Natural killer cell treated with Interleukin-12 subunit alpha and Interleukin-12 subunit beta and Interleukin-15 and Interleukin-18, amount 100 ng/mL, for 72 hours (primary cell): ENCODE measurements at regions not wholly inside any gene's neighbourhood (a gene's known extent, or its start where the extent isn't known, plus 50 kb on each side); places are given as distances from the start of the nearest gene placed in this dataset.

Experiments
- ATAC-seq, 2 donors: fragments of 150-1000 bp; cut with Tn5 transposase in 1 of 2; sonication (Bioruptor Pico), chemical (Tn5 transposase) in 1 of 2; 2 replicates each; pipeline ENCODE4 v1.10.0; 2021
- DNase-seq: peaks from one replicate; pipeline ENCODE4 v3.0.0; 2022; ENCODE audit warnings: low spot score
- H3K27ac Mint-ChIP-seq, 2 donors: 1 replicate in 1 of 2; 2 replicates in 1 of 2; pipeline ENCODE4 v1.8.0; 2022; ENCODE audit warnings: mixed read lengths in 2 of 2, mild to moderate bottlenecking in 1 of 2, moderate library complexity in 1 of 2
- H3K27me3 Mint-ChIP-seq, 2 donors: 1 replicate in 1 of 2; 2 replicates in 1 of 2; pipeline ENCODE4 v1.8.0; 2022; ENCODE audit warnings: mixed read lengths in 2 of 2
- H3K36me3 Mint-ChIP-seq: one replicate; pipeline ENCODE4 v1.8.0; 2022; ENCODE audit warnings: mixed read lengths
- H3K4me1 Mint-ChIP-seq, 2 donors: 1 replicate in 1 of 2; 2 replicates in 1 of 2; pipeline ENCODE4 v1.8.0; 2022; ENCODE audit warnings: low read depth in 2 of 2, mixed read lengths in 2 of 2, mild to moderate bottlenecking in 1 of 2
- H3K4me3 Mint-ChIP-seq: one replicate; pipeline ENCODE4 v1.8.0; 2022; ENCODE audit warnings: mixed read lengths
- H3K9me3 Mint-ChIP-seq: 2 replicates; pipeline ENCODE4 v1.8.0; 2022; ENCODE audit warnings: mixed read lengths

DNA sequence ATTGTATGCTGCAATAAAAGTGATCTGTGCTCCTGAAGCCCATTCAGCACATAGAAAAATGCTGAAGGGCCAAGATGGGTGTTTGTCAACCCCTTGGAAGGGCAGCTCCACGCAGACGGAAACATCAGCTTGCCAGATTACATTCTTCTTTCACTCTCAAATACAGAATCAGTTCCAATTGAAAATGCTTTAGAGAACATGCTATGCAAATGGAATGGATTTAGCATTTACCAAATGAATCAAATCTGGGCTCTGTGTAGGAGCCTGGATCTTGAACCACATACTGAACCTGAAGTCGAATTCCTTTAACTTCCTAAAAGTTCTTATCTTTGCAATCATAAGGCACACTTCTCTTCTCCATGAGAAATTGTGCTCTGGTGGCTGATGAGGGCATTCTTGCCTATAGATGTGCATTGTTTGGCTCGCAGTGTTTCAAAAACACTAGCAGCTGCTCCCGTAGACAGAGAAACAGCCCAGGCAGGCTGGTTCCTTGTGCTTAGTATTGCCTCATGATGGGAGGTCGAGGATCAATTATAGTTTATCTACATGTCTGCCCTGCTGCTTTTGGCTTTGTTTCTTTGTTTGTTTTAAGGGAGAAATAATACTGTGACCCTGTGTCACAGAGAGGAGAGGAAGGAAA is 489.8 kb upstream of the FLRT2 start:
- Mint-ChIP-seq H3K4me1 (peaks cover 0 to 3% of the 10 kb centered on the region in 2 donors), H3K27ac (no peak overlapping the region), H3K9me3 (peaks cover 18% of the 10 kb centered on the region), H3K36me3 (peaks cover 4% of the 10 kb centered on the region), H3K27me3 (peaks cover 0 to 3% of the 10 kb centered on the region in 2 donors), H3K4me3 (no peak overlapping the region)
- DNase-seq (no peak), ATAC-seq (no peak)

- Mint-ChIP-seq H3K4me1 (peaks cover 0 to 3% of the 10 kb centered on the region in 2 donors), H3K27me3 (peaks cover 0 to 3% of the 10 kb centered on the region in 2 donors), H3K9me3 (peaks cover 19% of the 10 kb centered on the region), H3K27ac (no peak overlapping the region), H3K4me3 (no peak overlapping the region), H3K36me3 (peaks cover 4% of the 10 kb centered on the region)
- ATAC-seq (no peak), DNase-seq (no peak)
These were observed 488.3 kb upstream of the FLRT2 start for GRCh38 chr14:85041618-85042017.

- H3K4me3 Mint-ChIP-seq, result no peak overlapping the region
- peaks cover 0 to 3% of the 10 kb centered on the region in 2 donors for H3K27me3 Mint-ChIP-seq
- H3K9me3 Mint-ChIP-seq, result peaks cover 20% of the 10 kb centered on the region
- peaks cover 4% of the 10 kb centered on the region for H3K36me3 Mint-ChIP-seq
- DNase-seq (no peak), ATAC-seq (no peak)
- no peak overlapping the region for H3K27ac Mint-ChIP-seq
- peaks cover 0 to 3% of the 10 kb centered on the region in 2 donors for H3K4me1 Mint-ChIP-seq
These were observed 487.6 kb upstream of the FLRT2 start for GRCh38 chr14:85042301-85042700.

DNA sequence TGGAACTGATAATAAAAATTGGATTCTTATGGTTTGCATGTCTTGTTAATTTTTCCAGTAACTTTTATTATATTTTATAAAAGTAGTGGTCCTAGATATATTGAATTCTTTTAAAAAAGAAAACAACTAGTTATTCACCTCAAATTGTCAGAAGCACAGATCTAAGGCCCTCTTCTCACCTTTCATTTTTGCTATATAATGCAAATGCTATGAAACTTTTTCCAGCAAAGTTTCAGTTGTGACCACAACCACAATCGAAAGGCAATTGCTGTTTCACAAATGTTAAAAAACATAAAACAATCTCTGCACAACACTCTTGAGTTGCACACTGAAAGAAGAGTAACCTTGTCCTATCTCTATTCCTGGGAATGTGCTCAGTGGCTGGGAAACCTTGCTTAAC is 479.8 kb upstream of the FLRT2 start:
- no peaks in the 10 kb centered on the region for H3K36me3 Mint-ChIP-seq
- ATAC-seq (no peak), DNase-seq (no peak)
- no peaks in the 10 kb centered on the region for H3K4me1 Mint-ChIP-seq
- no peak overlapping the region for H3K4me3 Mint-ChIP-seq
- no peaks in the 10 kb centered on the region for H3K27me3 Mint-ChIP-seq
- no peak overlapping the region for H3K27ac Mint-ChIP-seq
- H3K9me3 Mint-ChIP-seq, result peaks cover 15% of the 10 kb centered on the region

GRCh38 chr14:85052646-85053045 is 477.3 kb upstream of the FLRT2 start:
- DNase-seq (no peak), ATAC-seq (no peak)
- H3K27me3 Mint-ChIP-seq, result no peaks in the 10 kb centered on the region
- no peaks in the 10 kb centered on the region for H3K36me3 Mint-ChIP-seq
- no peak overlapping the region for H3K27ac Mint-ChIP-seq
- H3K4me1 Mint-ChIP-seq, result no peaks in the 10 kb centered on the region
- H3K4me3 Mint-ChIP-seq, result no peak overlapping the region
- peaks cover 14% of the 10 kb centered on the region for H3K9me3 Mint-ChIP-seq

DNA sequence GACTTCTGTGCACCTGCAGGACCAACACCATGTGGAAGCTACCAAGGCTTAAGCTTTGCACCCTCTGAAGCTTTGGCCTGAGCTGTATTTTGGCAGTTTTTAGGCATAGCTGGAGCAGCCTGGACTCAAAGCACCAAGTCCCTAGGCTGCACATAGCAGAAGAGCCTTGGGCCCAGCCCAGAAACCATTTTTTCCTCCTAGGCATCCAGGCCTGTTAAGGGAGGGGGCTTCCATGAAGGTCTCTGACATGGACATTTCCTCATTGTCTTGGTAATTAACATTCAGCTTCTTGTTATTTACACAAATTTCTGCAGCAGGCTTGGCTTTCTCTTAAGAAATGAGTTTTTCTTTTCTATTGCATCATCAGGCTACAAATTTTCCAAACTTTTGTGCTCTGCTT is 475.8 kb upstream of the FLRT2 start:
- Mint-ChIP-seq H3K4me1 (no peaks in the 10 kb centered on the region), H3K4me3 (no peak overlapping the region), H3K9me3 (peaks cover 14% of the 10 kb centered on the region), H3K27me3 (no peaks in the 10 kb centered on the region), H3K27ac (no peak overlapping the region), H3K36me3 (no peaks in the 10 kb centered on the region)
- DNase-seq (no peak), ATAC-seq (no peak)

DNA sequence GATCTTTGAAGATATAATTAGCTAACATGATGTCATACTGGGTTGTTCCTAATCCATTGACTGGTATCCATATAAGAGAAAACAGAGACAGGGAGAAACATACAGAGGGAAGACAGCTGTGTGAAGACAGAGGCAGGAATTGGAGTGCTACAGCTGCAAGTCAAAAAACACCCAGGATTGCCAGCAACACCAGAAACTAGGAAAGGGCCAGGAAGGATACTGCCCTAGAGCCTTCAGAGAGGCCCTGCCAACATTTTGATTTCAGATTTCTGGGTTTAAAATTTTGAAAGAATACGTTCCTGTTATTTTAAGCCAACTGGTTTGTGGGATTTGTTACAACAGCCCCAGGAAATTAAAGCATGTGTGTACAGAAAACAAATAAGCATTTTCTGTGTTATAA is 473.7 kb upstream of the FLRT2 start:
- peaks cover 14% of the 10 kb centered on the region for H3K9me3 Mint-ChIP-seq
- H3K36me3 Mint-ChIP-seq, result no peaks in the 10 kb centered on the region
- H3K4me1 Mint-ChIP-seq, result no peaks in the 10 kb centered on the region
- H3K27me3 Mint-ChIP-seq, result no peaks in the 10 kb centered on the region
- no peak overlapping the region for H3K4me3 Mint-ChIP-seq
- H3K27ac Mint-ChIP-seq, result no peak overlapping the region
- ATAC-seq, result no peak
- DNase-seq, result no peak

DNA sequence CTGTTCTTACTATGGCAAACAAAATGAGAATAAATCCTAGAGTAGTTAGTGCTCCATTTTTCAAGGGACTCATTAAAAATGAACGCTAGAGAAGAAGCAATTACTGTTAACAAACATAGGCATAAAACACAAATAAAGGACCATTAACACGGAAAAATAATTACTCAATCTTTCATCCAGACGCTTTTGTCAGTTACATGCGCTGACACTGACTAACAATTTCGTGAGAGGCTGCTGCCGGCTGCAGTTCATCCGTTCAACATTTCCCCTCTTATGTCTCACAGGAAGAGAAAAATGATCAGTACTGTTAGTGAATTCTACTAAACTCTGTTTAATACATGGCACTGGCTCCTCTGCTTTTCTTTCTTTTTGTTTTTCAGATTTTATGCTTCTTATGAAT is 472.7 kb upstream of the FLRT2 start:
- ATAC-seq (no peak), DNase-seq (no peak)
- H3K4me3 Mint-ChIP-seq, result no peak overlapping the region
- H3K4me1 Mint-ChIP-seq, result no peaks in the 10 kb centered on the region
- H3K27me3 Mint-ChIP-seq, result no peaks in the 10 kb centered on the region
- H3K36me3 Mint-ChIP-seq, result no peaks in the 10 kb centered on the region
- no peak overlapping the region for H3K27ac Mint-ChIP-seq
- peaks cover 14% of the 10 kb centered on the region for H3K9me3 Mint-ChIP-seq

GRCh38 chr14:85058150-85058549 is 471.8 kb upstream of the FLRT2 start:
- ATAC-seq (no peak), DNase-seq (no peak)
- peaks cover 12% of the 10 kb centered on the region for H3K9me3 Mint-ChIP-seq
- H3K27me3 Mint-ChIP-seq, result no peaks in the 10 kb centered on the region
- H3K27ac Mint-ChIP-seq, result no peak overlapping the region
- H3K36me3 Mint-ChIP-seq, result no peaks in the 10 kb centered on the region
- H3K4me3 Mint-ChIP-seq, result no peak overlapping the region
- no peaks in the 10 kb centered on the region for H3K4me1 Mint-ChIP-seq

- Mint-ChIP-seq H3K4me1 (no peaks in the 10 kb centered on the region), H3K27ac (no peak overlapping the region), H3K27me3 (no peaks in the 10 kb centered on the region), H3K36me3 (no peaks in the 10 kb centered on the region), H3K9me3 (peaks cover 4% of the 10 kb centered on the region), H3K4me3 (no peak overlapping the region)
- DNase-seq (no peak), ATAC-seq (no peak)
These were observed 469.8 kb upstream of the FLRT2 start for GRCh38 chr14:85060121-85060520.

- Mint-ChIP-seq H3K9me3 (no peaks in the 10 kb centered on the region), H3K27me3 (no peaks in the 10 kb centered on the region), H3K4me3 (no peak overlapping the region), H3K36me3 (no peaks in the 10 kb centered on the region), H3K4me1 (no peaks in the 10 kb centered on the region), H3K27ac (no peak overlapping the region)
- DNase-seq (no peak), ATAC-seq (no peak)
These were observed 468.7 kb upstream of the FLRT2 start for GRCh38 chr14:85061256-85061655.

DNA sequence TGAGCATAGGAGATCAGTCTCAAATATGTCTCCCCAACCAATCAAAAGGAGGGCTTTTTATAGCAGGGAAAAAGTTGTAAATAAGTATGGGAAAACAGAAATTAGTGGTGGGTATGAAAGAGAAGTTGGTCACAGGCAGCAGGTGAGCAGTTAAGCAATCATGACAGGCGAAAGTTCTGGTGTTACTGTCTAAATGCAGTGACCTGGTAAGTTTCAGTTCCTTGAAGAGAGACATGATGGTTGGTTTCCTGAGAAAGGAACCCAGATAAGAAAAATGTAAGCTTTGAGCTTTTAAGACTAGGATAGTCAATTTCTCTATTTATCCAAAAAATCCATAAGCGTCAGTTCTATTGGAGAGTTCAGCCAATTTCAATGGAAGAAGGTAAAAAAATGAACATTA is 466.2 kb upstream of the FLRT2 start:
- DNase-seq (no peak), ATAC-seq (no peak)
- Mint-ChIP-seq H3K4me3 (no peak overlapping the region), H3K27me3 (no peaks in the 10 kb centered on the region), H3K9me3 (no peaks in the 10 kb centered on the region), H3K4me1 (no peaks in the 10 kb centered on the region), H3K27ac (no peak overlapping the region), H3K36me3 (no peaks in the 10 kb centered on the region)

DNA sequence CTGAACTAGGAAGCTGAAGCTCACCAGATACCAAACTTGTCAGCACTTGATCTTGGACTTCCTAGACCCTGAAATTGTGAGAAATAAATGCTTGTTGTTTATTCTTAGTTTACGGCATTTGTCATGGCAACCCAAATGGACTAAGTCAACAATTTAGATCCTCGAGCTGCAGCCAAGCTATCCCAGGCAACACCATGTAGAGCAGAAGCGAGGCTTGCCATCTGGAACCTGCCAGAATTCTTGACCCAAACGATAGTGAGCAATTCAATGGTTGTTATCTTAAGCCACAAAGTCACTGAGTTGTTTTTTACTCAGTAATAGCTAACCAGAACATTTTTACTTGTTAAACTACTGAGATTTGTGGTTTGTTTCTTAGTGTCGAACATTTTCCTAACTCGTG is 458.5 kb upstream of the FLRT2 start:
- DNase-seq (no peak), ATAC-seq (no peak)
- peaks cover 6% of the 10 kb centered on the region for H3K9me3 Mint-ChIP-seq
- no peaks in the 10 kb centered on the region for H3K4me1 Mint-ChIP-seq
- H3K36me3 Mint-ChIP-seq, result no peaks in the 10 kb centered on the region
- no peak overlapping the region for H3K4me3 Mint-ChIP-seq
- H3K27me3 Mint-ChIP-seq, result no peaks in the 10 kb centered on the region
- H3K27ac Mint-ChIP-seq, result no peak overlapping the region

- Mint-ChIP-seq H3K4me1 (no peaks in the 10 kb centered on the region), H3K27ac (no peak overlapping the region), H3K27me3 (no peaks in the 10 kb centered on the region), H3K4me3 (no peak overlapping the region), H3K36me3 (no peaks in the 10 kb centered on the region), H3K9me3 (peaks cover 4% of the 10 kb centered on the region)
- ATAC-seq (no peak), DNase-seq (no peak)
These were observed 455.0 kb upstream of the FLRT2 start for GRCh38 chr14:85074955-85075354.
